Fibroblast of the aortic adventitia (primary cell): ENCODE measurements at regions not wholly inside any gene's neighbourhood (a gene's known extent, or its start where the extent isn't known, plus 50 kb on each side); places are given as distances from the start of the nearest gene placed in this dataset.

Experiments used
- DNase-seq: peaks from one replicate; pipeline ENCODE4 v3.0.0-alpha.2; 2010; ENCODE audit warnings: low read depth
- H3K4me3 ChIP-seq: 2 replicates; pipeline ENCODE4 v1.5.1; 2011; ENCODE audit warnings: low read depth, mild to moderate bottlenecking, control low read depth, low read length, moderate library complexity
- CTCF ChIP-seq: IDR thresholded peaks from 2 replicates; pipeline ENCODE4 v1.5.1; 2011; ENCODE audit warnings: mild to moderate bottlenecking, low read length, control low read depth, inconsistent platforms; ENCODE audit not compliant: insufficient read depth

DNA sequence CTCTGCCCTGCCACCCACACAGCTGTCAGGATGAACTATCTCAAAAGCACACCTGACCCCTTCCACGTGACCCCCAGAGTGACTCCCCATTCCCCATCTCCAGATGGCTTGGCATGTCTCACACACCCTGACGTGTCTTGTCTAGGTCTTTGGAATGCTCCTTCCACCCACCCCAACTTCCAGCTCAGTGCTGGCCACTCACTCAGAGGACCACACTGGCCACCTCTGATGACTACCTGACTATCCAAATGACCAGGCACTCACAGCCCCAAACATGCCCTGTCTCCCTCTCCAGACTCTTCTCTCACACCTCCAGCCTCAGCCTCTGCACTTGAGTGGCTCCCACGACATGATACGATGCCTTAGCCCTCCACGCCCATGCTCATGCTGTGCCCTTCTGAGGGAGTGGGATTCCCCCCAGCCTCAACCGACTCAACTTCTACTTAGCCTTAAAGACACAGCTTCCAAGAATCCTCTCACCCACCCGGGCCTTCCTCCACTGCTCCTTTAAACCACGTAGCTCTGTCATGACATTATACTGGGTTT lies 259.4 kb downstream of the BUD13 start:
- DNase-seq: no peak
- no peak for TF ChIP-seq CTCF
- no peak overlapping the region for H3K4me3 ChIP-seq

DNA sequence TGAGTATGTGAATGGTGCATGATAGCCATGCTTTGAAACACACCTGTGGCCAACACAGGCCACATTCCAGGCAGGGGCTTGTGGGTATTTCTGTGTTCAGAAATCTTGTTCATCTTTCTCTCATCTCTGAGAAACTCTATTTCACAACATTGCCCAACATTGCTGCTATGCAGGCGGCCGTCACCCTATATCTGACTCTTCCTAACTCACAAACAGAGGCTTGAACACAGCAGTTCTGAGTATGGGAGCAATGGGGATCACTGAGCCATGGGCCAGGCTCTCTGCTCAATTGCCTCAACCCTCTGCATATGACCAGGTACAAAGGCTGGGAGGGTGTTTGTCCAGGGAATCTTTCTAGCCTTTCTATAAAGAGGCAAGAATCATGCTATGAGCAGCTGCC lies 259.9 kb downstream of the BUD13 start:
- H3K4me3 ChIP-seq: no peak overlapping the region
- TF ChIP-seq CTCF: no peak
- DNase-seq: no peak

DNA sequence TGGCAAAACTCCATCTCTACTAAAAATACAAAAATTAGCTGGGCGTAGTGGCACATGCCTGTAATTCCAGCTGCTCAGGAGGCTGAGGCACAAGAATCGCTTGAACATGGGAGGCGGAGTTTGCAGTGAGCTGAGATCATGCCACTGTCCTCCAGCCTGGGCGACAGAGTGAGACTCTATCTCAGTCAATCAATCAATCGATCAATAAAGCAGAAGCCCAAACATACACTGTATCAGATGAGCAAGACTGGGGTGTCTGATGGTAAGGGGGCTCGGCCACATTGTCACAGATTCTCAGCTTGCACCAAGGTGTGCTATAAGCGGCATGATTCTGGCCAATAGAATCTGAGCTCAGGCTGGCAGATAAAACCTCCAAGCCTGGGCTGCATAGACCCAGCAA lies 261.1 kb downstream of the BUD13 start:
- H3K4me3 ChIP-seq: no peak overlapping the region
- DNase-seq: no peak
- no peak for TF ChIP-seq CTCF

DNA sequence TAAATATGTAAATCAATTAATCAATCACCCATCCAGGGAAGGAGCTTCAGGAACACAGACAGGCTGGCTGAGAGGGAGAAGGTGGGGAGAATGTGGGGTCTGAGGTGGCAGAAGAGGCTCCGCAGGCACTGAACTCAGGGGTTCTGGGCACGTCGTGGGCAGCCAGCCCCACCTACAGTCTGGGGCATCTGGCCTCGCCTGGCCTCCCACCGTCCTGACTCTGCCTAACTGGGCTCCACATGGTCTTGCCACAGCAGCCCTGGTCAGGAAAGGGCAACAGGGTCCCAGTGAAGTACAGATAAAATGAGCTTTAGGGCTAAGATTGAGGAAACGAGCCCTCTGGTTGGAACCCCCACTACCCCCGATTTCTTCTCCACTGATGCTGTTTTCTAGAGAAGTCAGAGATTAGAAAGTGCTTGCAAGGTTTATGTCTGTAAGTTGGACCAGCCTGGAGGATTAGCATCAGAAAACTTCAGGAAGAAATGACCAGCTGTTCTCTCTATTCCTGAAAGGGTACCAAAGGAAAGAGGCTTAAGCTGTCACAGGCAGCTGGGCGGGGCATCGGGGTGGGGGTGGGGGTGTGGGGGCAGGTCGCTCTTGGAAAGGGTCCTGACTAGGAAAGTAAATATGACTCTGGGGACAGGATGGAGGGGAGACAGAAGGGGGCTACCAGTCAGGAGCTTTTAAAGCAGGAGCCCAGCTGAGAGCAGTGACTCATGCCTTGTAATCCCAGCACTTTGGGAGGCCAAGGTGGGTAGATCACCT lies 261.7 kb downstream of the BUD13 start:
- DNase-seq: no peak
- no peak for TF ChIP-seq CTCF
- H3K4me3 ChIP-seq: no peak overlapping the region

DNA sequence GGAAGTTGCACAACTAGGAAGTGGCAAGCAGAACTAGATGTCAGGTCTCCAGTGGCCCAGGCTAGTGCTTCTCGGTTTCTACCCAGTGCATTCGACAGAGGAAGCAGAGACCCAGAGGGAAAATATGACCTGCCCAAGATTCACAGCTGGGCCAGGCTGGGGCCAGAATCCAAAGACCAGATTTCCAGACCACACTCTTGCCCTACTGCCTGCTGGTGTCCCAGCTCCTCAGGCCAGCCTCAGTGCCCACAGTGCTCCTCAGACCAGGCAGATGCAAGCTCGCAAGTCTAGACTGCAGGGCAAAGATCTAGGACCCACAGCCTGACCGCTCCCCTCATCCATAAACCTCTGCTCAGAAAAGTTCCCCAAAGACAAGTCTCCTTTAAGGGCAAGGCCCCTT lies 262.6 kb downstream of the BUD13 start:
- no peak overlapping the region for H3K4me3 ChIP-seq
- no peak for TF ChIP-seq CTCF
- no peak for DNase-seq

GRCh38 chr11:116509551-116509950 lies 263.2 kb downstream of the BUD13 start:
- no peak for DNase-seq
- TF ChIP-seq CTCF: no peak
- no peak overlapping the region for H3K4me3 ChIP-seq
